Astrocyte (in vitro differentiated cells and primary cell): ENCODE measurements at regions not wholly inside any gene's neighbourhood (a gene's known extent, or its start where the extent isn't known, plus 50 kb on each side); places are given as distances from the start of the nearest gene placed in this dataset.

Experiments
- DNase-seq: peaks from one replicate; pipeline ENCODE4 v3.0.0-alpha.2; 2010; ENCODE audit warnings: low read depth
- FAIRE-seq: peaks from 2 replicates; lab custom pipeline; 2011; peaks lifted over from hg19 to GRCh38; lab: Jason Lieb, UNC
- H2AFZ ChIP-seq: 2 replicates; pipeline ENCODE4 v1.6.0; 2012; ENCODE audit warnings: low read depth, low read length, inconsistent platforms
- H3K27ac ChIP-seq: 2 replicates; pipeline ENCODE4 v1.5.1; 2011; ENCODE audit warnings: low read depth, low read length, inconsistent platforms
- H3K27me3 ChIP-seq: 2 replicates; pipeline ENCODE4 v1.6.0; 2011; ENCODE audit warnings: low read length, inconsistent platforms; ENCODE audit not compliant: insufficient read depth
- H3K36me3 ChIP-seq: 2 replicates; pipeline ENCODE4 v1.5.1; 2011; ENCODE audit warnings: low read length, inconsistent platforms; ENCODE audit not compliant: insufficient read depth
- H3K4me1 ChIP-seq: 2 replicates; pipeline ENCODE4 v1.5.1; 2011; ENCODE audit warnings: low read length, inconsistent platforms; ENCODE audit not compliant: insufficient read depth
- H3K4me2 ChIP-seq: 2 replicates; pipeline ENCODE4 v1.6.0; 2012; ENCODE audit warnings: low read length, inconsistent platforms
- H3K4me3 ChIP-seq: 2 replicates; pipeline ENCODE4 v1.5.1; 2011; ENCODE audit warnings: low read depth, mild to moderate bottlenecking, low read length, inconsistent platforms; ENCODE audit not compliant: insufficient read depth
- H3K79me2 ChIP-seq: 2 replicates; pipeline ENCODE4 v1.6.0; 2012; ENCODE audit warnings: mild to moderate bottlenecking, low read length, inconsistent platforms; ENCODE audit not compliant: insufficient read depth
- H3K9ac ChIP-seq: 2 replicates; pipeline ENCODE4 v1.6.0; 2012; ENCODE audit warnings: mild to moderate bottlenecking, low read length, inconsistent platforms
- H3K9me3 ChIP-seq: 2 replicates; pipeline ENCODE4 v1.5.1; 2012; ENCODE audit warnings: low read depth, mild to moderate bottlenecking, low read length, inconsistent platforms; ENCODE audit not compliant: insufficient read depth
- H4K20me1 ChIP-seq: 2 replicates; pipeline ENCODE4 v1.6.0; 2012; ENCODE audit warnings: low read length, inconsistent platforms; ENCODE audit not compliant: insufficient read depth
- H3K27ac Mint-ChIP-seq: one replicate; pipeline ENCODE4 v1.8.0; 2021; ENCODE audit warnings: mild to moderate bottlenecking, mixed read lengths; ENCODE audit not compliant: unreplicated experiment
- H3K27me3 Mint-ChIP-seq: one replicate; pipeline ENCODE4 v1.8.0; 2021; ENCODE audit warnings: low read depth, mixed read lengths; ENCODE audit not compliant: unreplicated experiment
- H3K36me3 Mint-ChIP-seq: one replicate; pipeline ENCODE4 v1.8.0; 2021; ENCODE audit warnings: low read depth, mixed read lengths; ENCODE audit not compliant: unreplicated experiment
- H3K4me1 Mint-ChIP-seq: one replicate; pipeline ENCODE4 v1.8.0; 2021; ENCODE audit warnings: low read depth, mixed read lengths; ENCODE audit not compliant: unreplicated experiment
- H3K4me3 Mint-ChIP-seq: one replicate; pipeline ENCODE4 v1.8.0; 2021; ENCODE audit warnings: mild to moderate bottlenecking, moderate library complexity, mixed read lengths; ENCODE audit not compliant: unreplicated experiment
- H3K9me3 Mint-ChIP-seq: one replicate; pipeline ENCODE4 v1.8.0; 2021; ENCODE audit warnings: mild to moderate bottlenecking, mixed read lengths; ENCODE audit not compliant: unreplicated experiment
- EZH2 ChIP-seq: IDR thresholded peaks from 2 replicates; pipeline ENCODE4 v1.6.1; 2012; ENCODE audit warnings: mild to moderate bottlenecking, low read length, inconsistent platforms; ENCODE audit not compliant: insufficient read depth
- TF ChIP-seq, protein P1 (sequence below): IDR thresholded peaks from 2 replicates; pipeline ENCODE4 v1.5.1; 2011; ENCODE audit warnings: low read depth, mild to moderate bottlenecking, inconsistent platforms, low read length, moderate library complexity; ENCODE audit not compliant: insufficient read depth

DNA sequence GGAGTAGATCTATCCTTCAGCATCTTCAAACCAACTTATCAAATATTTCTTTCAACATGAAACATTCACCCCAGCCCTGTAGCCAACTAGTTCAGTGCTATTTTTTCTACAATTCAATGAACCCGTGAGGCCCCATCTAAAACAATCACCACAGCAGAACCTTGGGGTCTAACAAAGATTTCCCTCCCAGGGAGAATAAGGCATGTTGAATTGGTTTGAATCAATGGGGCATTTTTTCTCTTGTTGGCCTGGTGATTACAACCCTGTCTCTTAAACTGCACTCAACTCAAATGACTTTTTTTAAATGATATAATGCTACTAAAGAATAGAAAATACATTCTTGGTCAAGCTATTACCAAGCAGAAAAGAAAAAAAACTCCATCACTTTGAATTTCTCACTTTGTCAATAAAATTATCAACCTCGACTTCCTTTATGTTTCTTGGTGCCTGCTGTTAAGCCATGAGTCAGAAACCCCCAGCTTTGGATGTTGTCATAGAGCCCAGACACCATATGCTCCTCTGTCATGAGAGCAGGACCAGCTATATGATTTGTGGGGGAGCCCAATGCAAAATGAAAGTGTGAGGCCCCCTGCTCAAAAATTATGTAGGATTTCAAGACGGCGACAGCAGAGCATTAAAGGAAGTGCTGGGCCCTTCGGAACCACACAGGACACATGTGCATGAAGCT, 282.4 kb downstream of the MEIS1 start:
- no peaks in the 10 kb centered on the region for H3K27me3 ChIP-seq
- H3K9me3 Mint-ChIP-seq, result no peaks in the 10 kb centered on the region
- H3K4me1 ChIP-seq, result no peaks in the 10 kb centered on the region
- FAIRE-seq (no peak), DNase-seq (peak; percentile 27)
- H3K4me2 ChIP-seq, result peak overlapping the region; percentile 43
- TF ChIP-seq, protein P1, sequence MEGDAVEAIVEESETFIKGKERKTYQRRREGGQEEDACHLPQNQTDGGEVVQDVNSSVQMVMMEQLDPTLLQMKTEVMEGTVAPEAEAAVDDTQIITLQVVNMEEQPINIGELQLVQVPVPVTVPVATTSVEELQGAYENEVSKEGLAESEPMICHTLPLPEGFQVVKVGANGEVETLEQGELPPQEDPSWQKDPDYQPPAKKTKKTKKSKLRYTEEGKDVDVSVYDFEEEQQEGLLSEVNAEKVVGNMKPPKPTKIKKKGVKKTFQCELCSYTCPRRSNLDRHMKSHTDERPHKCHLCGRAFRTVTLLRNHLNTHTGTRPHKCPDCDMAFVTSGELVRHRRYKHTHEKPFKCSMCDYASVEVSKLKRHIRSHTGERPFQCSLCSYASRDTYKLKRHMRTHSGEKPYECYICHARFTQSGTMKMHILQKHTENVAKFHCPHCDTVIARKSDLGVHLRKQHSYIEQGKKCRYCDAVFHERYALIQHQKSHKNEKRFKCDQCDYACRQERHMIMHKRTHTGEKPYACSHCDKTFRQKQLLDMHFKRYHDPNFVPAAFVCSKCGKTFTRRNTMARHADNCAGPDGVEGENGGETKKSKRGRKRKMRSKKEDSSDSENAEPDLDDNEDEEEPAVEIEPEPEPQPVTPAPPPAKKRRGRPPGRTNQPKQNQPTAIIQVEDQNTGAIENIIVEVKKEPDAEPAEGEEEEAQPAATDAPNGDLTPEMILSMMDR, result no peak
- no peak for TF ChIP-seq EZH2
- no peak overlapping the region for H3K27ac ChIP-seq
- no peaks in the 10 kb centered on the region for H3K36me3 ChIP-seq
- no peak overlapping the region for H3K4me3 ChIP-seq
- H3K79me2 ChIP-seq, result no peaks in the 10 kb centered on the region
- H2AFZ ChIP-seq, result peak overlapping the region; percentile 39
- peaks cover 10% of the 10 kb centered on the region for H3K4me1 Mint-ChIP-seq
- no peaks in the 10 kb centered on the region for H3K36me3 Mint-ChIP-seq
- H3K9ac ChIP-seq, result no peak overlapping the region
- no peaks in the 10 kb centered on the region for H3K27me3 Mint-ChIP-seq
- H3K4me3 Mint-ChIP-seq, result no peak overlapping the region
- H4K20me1 ChIP-seq, result no peaks in the 10 kb centered on the region
- no peak overlapping the region for H3K27ac Mint-ChIP-seq
- H3K9me3 ChIP-seq, result no peaks in the 10 kb centered on the region

DNA sequence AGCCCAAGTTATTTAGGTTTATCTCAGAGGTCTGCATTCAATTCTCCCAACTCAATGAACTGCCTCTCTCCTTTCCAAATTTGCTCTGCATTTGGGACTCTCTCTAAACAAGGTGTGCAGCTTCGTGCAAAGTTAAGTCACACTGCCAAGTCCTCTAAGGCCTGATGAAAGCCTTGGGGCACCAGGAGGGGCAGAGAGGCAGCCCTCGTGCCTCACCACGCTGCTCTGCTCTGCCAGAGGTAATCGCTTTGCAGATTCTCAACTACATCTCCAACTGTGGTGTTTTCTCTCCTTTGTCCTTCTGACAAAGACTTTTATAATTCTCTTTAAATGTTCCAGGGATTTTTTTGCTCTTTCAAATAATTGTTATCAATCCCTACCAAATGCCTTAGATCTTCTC, 283.0 kb downstream of the MEIS1 start:
- H3K27ac Mint-ChIP-seq, result no peak overlapping the region
- H2AFZ ChIP-seq, result peak overlapping the region; percentile 39

More for the DNA sequence above, 283.0 kb downstream of the MEIS1 start:
- Histone ChIP-seq H3K27me3 (no peaks in the 10 kb centered on the region), H3K9me3 (no peaks in the 10 kb centered on the region), H3K4me2 (peak overlapping the region; percentile 43), H3K9ac (no peak overlapping the region), H3K36me3 (no peaks in the 10 kb centered on the region), H3K27ac (no peak overlapping the region), H3K79me2 (no peaks in the 10 kb centered on the region), H3K4me1 (no peaks in the 10 kb centered on the region), H4K20me1 (no peaks in the 10 kb centered on the region), H3K4me3 (no peak overlapping the region)
- FAIRE-seq, result no peak
- Mint-ChIP-seq H3K27me3 (no peaks in the 10 kb centered on the region), H3K36me3 (no peaks in the 10 kb centered on the region), H3K4me3 (no peak overlapping the region), H3K9me3 (no peaks in the 10 kb centered on the region), H3K4me1 (peaks cover 10% of the 10 kb centered on the region)
- TF ChIP-seq EZH2, result no peak
- TF ChIP-seq, protein P1, result no peak
- no peak for DNase-seq
